ENCODE measurements at regions not wholly inside any gene's neighbourhood (a gene's known extent, or its start where the extent isn't known, plus 50 kb on each side); places are given as distances from the start of the nearest gene placed in this dataset.

- TF ChIP-seq CTCF (IDR thresholded peaks at IDR 0.05) (no peak), EZH2phosphoT487 (IDR thresholded peaks at IDR 0.05) (no peak)
These were observed 403.2 kb downstream of the HS3ST3B1 start for GRCh38 chr17:14704121-14704520.
